ENCODE measurements at regions not wholly inside any gene's neighbourhood (a gene's known extent, or its start where the extent isn't known, plus 50 kb on each side); places are given as distances from the start of the nearest gene placed in this dataset.

- peaks cover 0 to 19% of the 10 kb centered on the region in 2 experiments for H3K27me3 ChIP-seq (ENCODE audit: control insufficient read depth in 1 of 2, insufficient read depth in 2 of 2, low read length in 2 of 2)
- Mint-ChIP-seq H3K4me1 (ENCODE audit: low read depth) (no peaks in the 10 kb centered on the region), H3K9me3 (no peaks in the 10 kb centered on the region), H3K27ac (no peak overlapping the region), H3K4me3 (no peak overlapping the region), H3K27me3 (peaks cover 25% of the 10 kb centered on the region), H3K36me3 (ENCODE audit: low read depth) (no peaks in the 10 kb centered on the region)
- DNase-seq (no peak), ATAC-seq (ENCODE audit: poor library complexity) (no peak)
- no peak for TF ChIP-seq CTCF (IDR thresholded peaks at IDR 0.05)
- H3K9me3 ChIP-seq (ENCODE audit: control insufficient read depth in 1 of 2, insufficient read depth in 1 of 2, low read length in 2 of 2), result no peaks in the 10 kb centered on the region
- no peak overlapping the region for H3K27ac ChIP-seq (ENCODE audit: low read depth in 1 of 2, low read length in 2 of 2)
- no peak overlapping the region for H3K4me3 ChIP-seq (ENCODE audit: low read length)
- POLR2A ChIA-PET, result no interaction called here
- no peaks in the 10 kb centered on the region for H3K4me1 ChIP-seq (ENCODE audit: insufficient read depth, low read length)
- CTCF ChIA-PET, result no interaction called here
- intact Hi-C loops (cut with DNase I, micrococcal nuclease), result no loop called here
- no peaks in the 10 kb centered on the region for H3K36me3 ChIP-seq (ENCODE audit: insufficient read depth, low read length)
Observed at GRCh38 chr1:112253366-112253765, 142.6 kb upstream of the CTTNBP2NL start.

- ATAC-seq (ENCODE audit: poor library complexity), result no peak
- no peak overlapping the region for H3K4me3 Mint-ChIP-seq
- ChIA-PET POLR2A (no interaction called here), CTCF (no interaction called here)
- H3K4me1 Mint-ChIP-seq (ENCODE audit: low read depth), result no peaks in the 10 kb centered on the region
- H3K36me3 Mint-ChIP-seq (ENCODE audit: low read depth), result no peaks in the 10 kb centered on the region
- H3K27ac ChIP-seq (ENCODE audit: low read depth in 1 of 2, low read length in 2 of 2), result no peak overlapping the region
- peaks cover 0 to 19% of the 10 kb centered on the region in 2 experiments for H3K27me3 ChIP-seq (ENCODE audit: control insufficient read depth in 1 of 2, insufficient read depth in 2 of 2, low read length in 2 of 2)
- intact Hi-C loops (cut with DNase I, micrococcal nuclease), result no loop called here
- H3K27ac Mint-ChIP-seq, result no peak overlapping the region
- no peaks in the 10 kb centered on the region for H3K4me1 ChIP-seq (ENCODE audit: insufficient read depth, low read length)
- H3K27me3 Mint-ChIP-seq, result peaks cover 22% of the 10 kb centered on the region
- H3K9me3 ChIP-seq (ENCODE audit: control insufficient read depth in 1 of 2, insufficient read depth in 1 of 2, low read length in 2 of 2), result no peaks in the 10 kb centered on the region
- no peak for DNase-seq
- H3K4me3 ChIP-seq (ENCODE audit: low read length), result no peak overlapping the region
- no peaks in the 10 kb centered on the region for H3K9me3 Mint-ChIP-seq
- H3K36me3 ChIP-seq (ENCODE audit: insufficient read depth, low read length), result no peaks in the 10 kb centered on the region
- TF ChIP-seq CTCF (IDR thresholded peaks at IDR 0.05), result no peak
Observed at GRCh38 chr1:112255080-112255479, 140.9 kb upstream of the CTTNBP2NL start.

GRCh38 chr1:112256411-112256810 lies 139.6 kb upstream of the CTTNBP2NL start:
- intact Hi-C loops (cut with DNase I, micrococcal nuclease), result no loop called here
- Mint-ChIP-seq H3K27me3 (peaks cover 30% of the 10 kb centered on the region), H3K9me3 (no peaks in the 10 kb centered on the region), H3K27ac (no peak overlapping the region), H3K36me3 (ENCODE audit: low read depth) (no peaks in the 10 kb centered on the region), H3K4me3 (no peak overlapping the region), H3K4me1 (ENCODE audit: low read depth) (no peaks in the 10 kb centered on the region)
- no peak overlapping the region for H3K27ac ChIP-seq (ENCODE audit: low read depth in 1 of 2, low read length in 2 of 2)
- ATAC-seq (ENCODE audit: poor library complexity) (no peak), DNase-seq (no peak)
- no peaks in the 10 kb centered on the region for H3K4me1 ChIP-seq (ENCODE audit: insufficient read depth, low read length)
- peaks cover 0 to 19% of the 10 kb centered on the region in 2 experiments for H3K27me3 ChIP-seq (ENCODE audit: control insufficient read depth in 1 of 2, insufficient read depth in 2 of 2, low read length in 2 of 2)
- H3K9me3 ChIP-seq (ENCODE audit: control insufficient read depth in 1 of 2, insufficient read depth in 1 of 2, low read length in 2 of 2), result no peaks in the 10 kb centered on the region
- CTCF ChIA-PET, result no interaction called here
- POLR2A ChIA-PET, result no interaction called here
- no peaks in the 10 kb centered on the region for H3K36me3 ChIP-seq (ENCODE audit: insufficient read depth, low read length)
- TF ChIP-seq CTCF (IDR thresholded peaks at IDR 0.05), result no peak
- H3K4me3 ChIP-seq (ENCODE audit: low read length), result no peak overlapping the region
